AG04449 (cell line): ENCODE measurements at regions not wholly inside any gene's neighbourhood (a gene's known extent, or its start where the extent isn't known, plus 50 kb on each side); places are given as distances from the start of the nearest gene placed in this dataset.

Source experiments
- CTCF ChIA-PET: fragments of 350-600 bp; formaldehyde crosslinking; extraction: SDS; loops from one replicate; lab custom pipeline; 2021; ENCODE audit warnings: antibody characterized with exemption; lab: Yijun Ruan, JAX
- POLR2A ChIA-PET: fragments of 400-600, 350-600 bp; formaldehyde crosslinking; extraction: SDS; loops from one replicate; lab custom pipeline; 2020; ENCODE audit warnings: antibody characterized with exemption, inconsistent platforms; lab: Yijun Ruan, JAX
- DNase-seq: peaks from one replicate; pipeline ENCODE4 v3.0.0-alpha.2; 2010; ENCODE audit warnings: low read depth, low spot score
- H3K4me3 ChIP-seq: 2 replicates; pipeline ENCODE4 v1.5.1; 2011; ENCODE audit warnings: low read depth, mild to moderate bottlenecking, control low read depth, low read length
- CTCF ChIP-seq: IDR thresholded peaks from one replicate; pipeline ENCODE4 v1.5.1; 2011; ENCODE audit warnings: mild to moderate bottlenecking, moderate library complexity, low read length, control low read depth, inconsistent platforms; ENCODE audit not compliant: insufficient read depth; ENCODE audit errors: missing control alignments

GRCh38 chr1:82346141-82346540 lies 545.4 kb downstream of the ADGRL2 start:
- ChIA-PET CTCF (no interaction called here), POLR2A (no interaction called here)
- H3K4me3 ChIP-seq: no peak overlapping the region
- no peak for TF ChIP-seq CTCF
- no peak for DNase-seq

GRCh38 chr1:82343381-82343780 lies 542.6 kb downstream of the ADGRL2 start:
- ChIA-PET CTCF (no interaction called here), POLR2A (no interaction called here)
- TF ChIP-seq CTCF: no peak
- H3K4me3 ChIP-seq: no peak overlapping the region
- DNase-seq: no peak

GRCh38 chr1:82337635-82338034 lies 536.9 kb downstream of the ADGRL2 start:
- no peak for TF ChIP-seq CTCF
- no peak for DNase-seq
- POLR2A ChIA-PET: no interaction called here
- H3K4me3 ChIP-seq: no peak overlapping the region
- CTCF ChIA-PET: no interaction called here

- CTCF ChIA-PET: no interaction called here
- POLR2A ChIA-PET: no interaction called here
- DNase-seq: no peak
- TF ChIP-seq CTCF: no peak
- no peak overlapping the region for H3K4me3 ChIP-seq
These were observed 529.6 kb downstream of the ADGRL2 start for GRCh38 chr1:82330330-82330729.

GRCh38 chr1:82329226-82329625 lies 528.5 kb downstream of the ADGRL2 start:
- TF ChIP-seq CTCF: no peak
- CTCF ChIA-PET: no interaction called here
- H3K4me3 ChIP-seq: no peak overlapping the region
- DNase-seq: no peak
- POLR2A ChIA-PET: no interaction called here

GRCh38 chr1:82323144-82323841 lies 522.6 kb downstream of the ADGRL2 start:
- TF ChIP-seq CTCF: no peak
- ChIA-PET CTCF (no interaction called here), POLR2A (no interaction called here)
- no peak for DNase-seq
- no peak overlapping the region for H3K4me3 ChIP-seq
